DOHH2 (cell line): ENCODE measurements at regions not wholly inside any gene's neighbourhood (a gene's known extent, or its start where the extent isn't known, plus 50 kb on each side); places are given as distances from the start of the nearest gene placed in this dataset.

Experiments used
- CTCF ChIP-seq: fragments of 200-600 bp; sonication (generic); IDR thresholded peaks from one replicate; pipeline ENCODE4 v1.5.1; 2014; ENCODE audit warnings: antibody characterized with exemption, mild to moderate bottlenecking, low read depth, low read length; ENCODE audit not compliant: poor library complexity, severe bottlenecking
- EZH2phosphoT487 ChIP-seq: fragments of 200-600 bp; sonication (generic); IDR thresholded peaks from 2 replicates; pipeline ENCODE4 v1.6.1; 2017; ENCODE audit warnings: borderline replicate concordance, mild to moderate bottlenecking, antibody characterized with exemption, low read length, moderate library complexity, mixed read lengths

- TF ChIP-seq CTCF (no peak), EZH2phosphoT487 (no peak)
These were observed 224.3 kb downstream of the SNRPN start for GRCh38 chr15:25178835-25179672.
